Medulla oblongata (tissue), 1 donor: ENCODE measurements at regions not wholly inside any gene's neighbourhood (a gene's known extent, or its start where the extent isn't known, plus 50 kb on each side); places are given as distances from the start of the nearest gene placed in this dataset.

Source experiments
- DNase-seq: peaks from one replicate; pipeline ENCODE4 v3.0.0-alpha.2; 2015; ENCODE audit errors: extremely low spot score

DNA sequence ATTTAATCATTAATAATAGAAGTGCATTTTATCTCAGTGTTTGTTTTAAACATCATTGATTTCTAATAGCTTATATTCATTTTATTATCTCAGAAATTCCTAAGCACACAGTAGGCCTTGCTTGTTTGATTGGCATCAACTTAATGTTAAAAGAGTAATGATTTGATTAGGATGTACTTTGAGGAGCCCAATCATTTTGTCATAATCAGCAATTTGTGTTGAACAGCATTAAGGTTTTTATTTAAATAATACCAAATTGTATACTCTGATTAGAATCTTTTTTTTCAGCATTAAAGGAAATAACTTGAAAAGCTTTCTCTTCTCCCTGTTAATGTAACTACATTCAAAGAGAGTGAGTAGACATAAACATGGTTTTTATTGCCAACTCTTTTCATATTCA lies 2262.0 kb upstream of the TENM3 start:
- no peak for DNase-seq

DNA sequence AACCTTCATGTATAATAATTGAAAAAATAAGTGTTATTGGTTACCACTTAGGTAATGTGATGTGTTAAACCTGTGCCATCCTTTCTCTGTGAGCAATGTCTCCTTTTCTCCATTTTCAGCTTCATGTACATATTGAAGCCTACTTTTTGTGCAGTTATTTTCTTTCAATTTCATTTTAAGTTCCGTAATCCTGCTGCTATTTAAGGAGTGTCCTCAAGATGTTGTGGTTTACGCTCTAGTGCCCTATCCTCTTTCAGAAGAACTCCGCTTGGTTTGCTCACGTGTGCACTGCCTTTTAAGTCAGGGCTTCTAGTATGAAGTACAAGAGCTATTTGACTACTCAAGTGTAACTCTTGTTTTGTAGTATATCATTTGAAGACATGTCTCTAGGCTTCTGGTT lies 2253.2 kb upstream of the TENM3 start:
- DNase-seq: no peak

DNA sequence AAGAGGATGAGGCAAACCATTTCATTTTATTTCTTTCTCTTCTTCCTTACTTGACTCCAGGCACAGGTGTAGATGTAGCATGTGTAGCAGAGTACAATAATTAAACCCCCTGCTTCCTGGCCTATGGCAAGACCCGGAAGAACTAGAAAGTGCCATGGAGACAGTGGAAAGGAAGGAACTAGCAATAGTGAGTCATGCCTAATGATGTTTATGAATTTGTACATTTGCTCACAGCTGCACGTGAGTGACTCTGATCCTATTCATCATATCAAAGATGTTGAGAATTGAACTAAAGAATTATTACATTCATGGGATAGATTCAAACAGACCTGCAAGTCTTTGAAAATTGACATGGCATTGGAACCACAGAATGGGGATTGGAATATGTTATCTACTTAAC lies 2233.9 kb upstream of the TENM3 start:
- DNase-seq: no peak

DNA sequence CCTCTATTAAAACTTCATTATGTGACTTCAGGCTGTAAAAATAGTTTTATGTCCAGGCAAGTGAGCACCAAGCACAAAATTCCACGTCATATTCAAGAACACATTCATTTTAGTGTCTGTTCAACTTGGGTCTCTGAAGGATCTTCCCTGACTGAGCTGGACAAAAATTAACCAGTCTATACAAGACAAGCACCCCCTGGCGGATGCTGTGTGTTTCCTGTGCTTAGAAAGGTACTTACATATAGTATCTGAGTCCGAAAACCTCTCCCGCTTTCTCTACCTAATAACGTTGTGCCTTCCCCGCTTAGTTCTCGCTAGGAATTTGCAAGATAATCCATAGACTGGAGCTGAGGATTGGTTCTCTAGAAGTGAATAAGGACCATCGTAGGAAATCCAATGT lies 2214.5 kb upstream of the TENM3 start:
- DNase-seq: peak; percentile 60

DNA sequence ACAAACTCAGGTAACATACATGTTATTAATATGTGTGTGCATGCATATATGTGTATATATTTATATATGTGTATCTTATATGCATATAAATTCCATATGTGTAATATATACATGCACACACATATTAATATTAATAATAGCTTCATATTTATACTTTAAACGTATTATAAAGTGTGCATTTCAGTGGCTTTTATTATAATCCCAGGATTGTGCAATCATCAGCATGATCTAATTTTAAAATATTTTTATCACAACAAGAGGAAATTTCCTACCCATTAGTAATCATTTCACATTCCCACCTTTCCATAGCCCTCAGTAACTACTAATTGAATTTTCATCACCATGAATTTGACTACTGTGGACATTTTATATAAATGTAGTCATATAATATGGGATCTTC lies 2211.9 kb upstream of the TENM3 start:
- no peak for DNase-seq

DNA sequence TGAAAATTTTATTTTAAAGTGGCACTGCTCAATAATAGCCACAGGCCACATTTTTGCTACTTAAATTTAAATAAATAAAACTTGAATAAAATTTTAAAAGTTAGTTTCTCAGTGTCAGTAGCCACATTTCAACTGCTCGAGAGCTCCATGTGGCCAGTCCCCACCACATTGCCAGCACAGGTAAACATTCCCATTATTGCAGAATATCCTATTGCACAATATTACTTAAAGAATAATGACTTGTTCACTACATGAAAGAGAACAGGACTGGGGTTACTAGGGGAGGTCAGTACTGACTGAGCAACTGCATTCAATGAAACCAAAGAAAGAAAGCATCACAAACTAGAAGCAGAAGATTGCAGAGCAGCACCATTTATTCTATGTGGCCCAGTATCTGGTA lies 2201.6 kb upstream of the TENM3 start:
- DNase-seq: no peak

DNA sequence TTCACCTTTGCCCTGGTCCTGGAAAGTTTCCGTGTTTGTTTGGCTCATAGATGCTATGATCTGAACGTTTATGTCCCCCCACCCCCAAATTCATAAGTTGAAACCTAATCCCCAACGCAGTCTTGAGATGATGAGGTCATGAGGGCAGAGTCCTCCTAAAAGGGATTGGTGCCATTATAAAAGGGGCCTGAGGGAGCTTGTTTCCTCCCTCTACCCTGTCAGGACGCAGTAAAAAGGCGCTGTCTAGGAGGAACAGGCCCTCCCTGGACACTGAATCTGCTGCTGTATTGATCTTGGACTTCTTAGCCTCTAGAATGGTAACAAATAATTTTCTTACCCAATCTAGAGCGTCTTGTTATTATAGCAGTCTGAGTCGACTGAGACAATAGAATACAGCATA lies 2190.6 kb upstream of the TENM3 start:
- DNase-seq: no peak

DNA sequence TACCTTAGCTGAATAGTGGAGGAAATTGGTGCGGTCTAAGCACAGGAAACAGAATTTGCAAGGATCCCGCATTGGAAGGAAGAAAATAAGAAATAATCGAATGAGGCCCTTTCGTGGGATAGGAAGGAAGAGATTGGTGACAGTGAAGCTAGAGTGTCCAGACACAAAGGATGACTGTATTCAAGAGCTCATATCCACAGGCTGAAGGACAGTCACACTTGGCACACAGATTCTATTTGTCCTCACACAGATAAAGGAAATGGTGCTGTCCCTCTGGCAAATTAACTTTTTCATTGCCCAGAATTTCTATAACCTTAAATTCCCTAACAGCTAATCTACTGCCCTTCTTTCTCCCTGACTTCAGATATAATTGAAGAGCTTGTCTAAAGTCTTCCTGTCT lies 2188.9 kb upstream of the TENM3 start:
- peak; percentile 25 for DNase-seq

DNA sequence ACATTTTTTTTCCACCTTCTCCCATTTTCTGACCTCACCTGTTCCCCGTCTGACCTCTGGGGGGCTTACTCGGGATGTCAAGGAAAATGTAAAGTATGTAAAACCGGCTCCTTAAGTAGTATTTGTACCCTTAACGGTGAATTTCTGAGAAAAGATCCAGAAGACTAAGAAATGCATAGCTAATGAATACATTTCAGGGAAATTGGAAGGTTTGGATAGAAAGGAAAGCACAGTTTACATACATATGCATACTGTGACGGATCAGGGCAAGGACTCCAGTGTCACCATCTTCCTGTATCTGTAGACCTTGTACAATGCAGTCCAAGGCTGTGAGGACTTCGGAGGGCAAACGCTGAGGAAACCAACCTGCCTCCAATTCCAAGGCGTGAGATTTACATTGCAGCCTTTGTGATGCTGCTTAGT lies 2185.9 kb upstream of the TENM3 start:
- DNase-seq: no peak

DNA sequence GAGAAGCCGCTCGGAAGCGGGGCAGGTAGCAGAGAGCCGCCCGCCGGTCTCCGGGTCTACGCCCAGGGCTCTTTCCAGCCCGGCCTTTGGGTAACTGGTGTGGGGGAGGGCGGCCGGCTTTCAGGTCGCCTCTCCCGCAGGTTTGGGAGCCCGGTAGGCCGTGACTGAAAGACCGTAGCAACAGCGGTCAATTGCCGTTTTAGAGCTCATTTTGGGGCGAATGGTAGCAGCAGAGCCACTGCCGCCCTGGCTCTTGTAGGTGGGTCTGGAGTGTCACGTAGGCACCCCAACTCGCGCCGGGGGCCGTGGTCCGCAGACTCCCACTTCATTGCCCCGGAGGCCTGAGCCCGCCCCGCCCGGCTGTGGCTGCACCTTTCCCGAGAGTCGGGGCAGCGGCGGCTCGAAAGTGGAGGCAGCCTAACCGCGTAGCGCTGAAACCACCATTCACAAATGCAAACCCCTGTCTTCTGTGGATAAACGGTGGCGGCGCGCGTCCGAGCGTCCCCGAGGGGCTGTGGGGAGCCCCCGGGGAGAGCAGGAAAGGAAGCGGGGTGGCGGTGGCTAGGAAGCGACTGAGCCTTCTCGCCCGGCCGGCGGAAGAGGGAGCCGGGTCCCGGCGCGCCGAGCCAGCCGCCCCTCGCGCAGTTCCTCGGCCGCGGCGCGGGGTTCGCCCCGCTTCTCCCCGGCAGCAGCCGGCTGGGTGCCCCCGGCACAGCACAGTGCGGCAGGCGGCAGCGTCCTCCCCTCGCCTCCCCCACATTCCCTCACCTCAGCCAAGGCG lies 2185.1 kb upstream of the TENM3 start:
- DNase-seq: no peak

DNA sequence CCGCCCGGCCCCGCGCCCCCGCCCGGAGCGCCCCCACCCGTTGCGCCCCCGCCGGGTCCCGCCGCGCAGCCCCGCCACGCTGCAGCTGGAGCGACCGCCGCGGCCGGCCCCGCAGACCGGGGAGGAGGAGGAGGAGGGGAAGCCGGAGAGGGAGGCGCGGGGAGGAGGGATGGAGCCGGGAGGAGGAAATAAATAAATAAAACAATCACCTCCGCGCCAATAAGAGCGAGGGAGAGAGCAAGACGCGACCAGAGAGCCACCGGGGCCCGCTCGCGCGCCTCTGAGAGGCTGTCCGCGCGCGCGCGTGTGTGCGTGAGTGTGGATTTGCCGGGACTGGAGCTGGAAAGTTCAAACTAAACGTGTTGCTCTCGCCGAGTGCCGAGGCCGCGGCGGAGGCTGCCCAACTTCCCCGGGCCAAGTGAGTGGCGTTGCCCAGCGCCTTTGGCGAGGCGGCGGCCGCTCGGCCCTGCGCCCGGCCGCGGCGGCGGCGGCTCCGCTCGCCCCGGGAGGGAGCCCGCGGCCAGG lies 2184.4 kb upstream of the TENM3 start:
- DNase-seq: peak; percentile 42

DNA sequence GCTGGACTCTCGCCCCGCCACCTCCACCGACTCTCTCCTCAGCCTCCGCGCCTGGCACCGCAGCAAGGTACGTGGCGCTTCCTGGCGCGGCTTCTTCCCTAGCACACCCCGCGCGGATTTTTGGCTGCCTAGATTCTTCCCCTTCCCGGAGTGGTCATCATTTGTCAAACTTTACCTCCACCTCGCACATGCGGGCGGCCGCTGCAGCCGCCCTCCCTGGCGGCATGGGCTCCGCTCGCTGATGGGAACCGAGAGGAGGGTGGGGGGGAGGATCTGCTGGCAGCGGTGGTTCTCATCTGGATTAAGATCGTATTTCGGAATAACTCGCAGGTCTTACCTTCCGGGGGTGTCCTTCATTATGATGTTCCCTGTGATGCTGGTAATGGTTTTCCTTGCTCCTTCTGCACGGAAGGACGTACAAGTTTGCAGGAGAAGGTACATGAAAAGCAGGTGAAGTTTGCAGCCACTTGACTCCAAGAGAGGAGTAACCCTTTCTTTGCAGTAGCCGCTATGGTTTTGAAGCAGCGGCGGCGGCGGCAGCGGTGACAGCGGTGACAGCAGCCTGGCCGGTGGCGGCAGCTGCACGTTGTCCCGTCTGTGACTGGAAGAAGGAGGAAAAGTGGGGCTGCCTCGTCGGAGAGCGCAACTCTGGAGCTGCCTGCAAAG lies 2183.9 kb upstream of the TENM3 start:
- DNase-seq: no peak

DNA sequence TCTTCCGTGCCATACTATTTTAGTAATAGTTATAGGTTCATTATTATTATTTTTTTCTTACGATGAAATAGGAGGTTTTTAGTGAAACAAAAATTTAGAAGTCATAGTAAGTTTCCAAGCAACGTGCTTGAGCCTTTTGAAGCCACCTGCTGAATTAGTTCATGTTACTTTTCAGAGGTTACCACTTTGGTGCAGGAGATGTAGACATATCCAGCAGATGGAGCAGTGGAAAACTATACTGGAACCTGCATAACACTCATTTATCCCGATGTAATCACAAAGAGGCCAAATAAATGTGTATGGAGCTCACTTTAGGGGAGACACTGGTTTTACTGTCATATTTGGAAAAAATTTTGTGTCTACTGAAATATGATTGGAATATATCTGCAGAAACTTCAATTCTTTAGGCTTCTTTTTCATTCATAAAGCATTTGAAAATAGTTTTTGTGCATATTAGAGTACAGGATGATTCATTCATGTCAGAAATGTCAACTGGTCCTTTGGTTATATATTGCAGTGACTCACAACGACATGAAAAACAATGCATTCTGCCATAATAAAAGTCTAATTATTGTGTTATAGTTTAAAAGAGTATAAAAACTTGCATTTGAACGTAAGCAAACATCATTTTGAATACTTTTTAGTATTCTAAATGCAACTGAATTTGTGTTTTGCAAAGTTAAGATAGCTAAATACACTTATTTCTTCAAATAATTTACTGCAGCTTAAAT lies 2182.9 kb upstream of the TENM3 start:
- DNase-seq: peak; percentile 35

DNA sequence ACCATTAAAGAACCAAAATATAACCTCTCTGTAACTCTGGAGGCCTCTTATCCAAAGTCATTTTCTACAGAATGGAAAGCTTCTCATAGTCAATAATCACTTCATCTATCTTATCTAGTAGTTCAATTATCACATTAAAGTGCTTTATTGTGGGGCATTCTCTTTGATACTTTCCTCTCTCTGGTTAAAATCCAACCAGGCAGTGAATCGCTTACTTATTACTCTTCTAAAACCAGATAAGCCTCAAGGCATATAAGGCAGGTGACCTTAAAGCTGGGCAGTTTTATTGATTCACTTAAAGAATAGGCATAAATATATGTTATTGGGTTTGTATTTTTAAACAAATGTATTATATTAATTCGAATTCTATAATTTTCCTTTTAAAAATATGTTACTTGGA lies 2162.1 kb upstream of the TENM3 start:
- no peak for DNase-seq

DNA sequence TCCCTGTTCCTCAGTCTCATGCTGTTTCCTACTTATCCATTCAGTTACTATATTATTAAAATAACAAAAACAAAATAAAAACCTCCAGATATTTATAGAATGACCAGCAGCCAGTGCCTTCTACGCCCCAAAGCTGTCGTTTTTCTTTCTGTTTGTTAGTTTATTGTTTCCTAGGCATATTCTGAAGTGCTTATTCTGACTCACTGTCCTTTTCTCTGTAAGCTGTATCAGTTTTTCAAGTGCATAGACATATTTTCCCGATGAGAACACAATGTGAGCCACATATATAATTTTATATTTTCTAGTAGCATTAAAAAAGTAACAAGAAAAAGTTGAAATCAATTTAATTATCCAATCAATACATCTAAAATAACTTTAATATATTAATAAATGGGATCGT lies 2158.6 kb upstream of the TENM3 start:
- DNase-seq: no peak

DNA sequence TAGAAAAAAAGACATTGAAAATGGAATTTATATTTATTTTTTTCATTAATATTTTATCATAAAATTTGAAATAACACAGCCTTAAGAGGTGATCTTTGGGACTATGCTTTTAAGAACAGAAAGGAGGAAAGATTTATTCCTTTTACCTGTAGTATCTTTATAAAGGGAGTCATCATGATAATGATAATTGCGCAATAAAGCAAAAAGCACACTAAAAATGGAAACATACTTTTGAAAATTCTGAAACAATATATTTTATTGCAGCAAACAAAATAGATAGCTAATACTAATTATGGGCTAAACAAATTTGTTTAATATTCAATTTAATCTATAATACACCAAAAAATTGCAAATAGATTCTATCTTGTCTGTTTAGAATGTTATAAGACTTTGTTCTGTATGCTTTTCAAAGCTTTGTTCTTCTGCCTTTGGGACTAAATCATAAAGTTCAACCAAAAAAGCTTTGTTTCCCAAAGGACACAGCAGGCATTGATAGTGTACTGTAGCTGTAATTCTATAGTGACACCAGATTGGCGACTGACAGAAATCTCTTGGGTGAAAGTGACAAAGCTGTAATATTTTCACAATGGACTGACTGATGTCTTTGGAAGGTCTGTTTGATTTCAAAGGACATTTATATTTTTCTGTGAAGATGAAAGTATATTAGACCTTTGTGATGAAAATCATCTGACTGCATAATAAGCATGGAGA lies 2156.6 kb upstream of the TENM3 start:
- peak; percentile 56 for DNase-seq

DNA sequence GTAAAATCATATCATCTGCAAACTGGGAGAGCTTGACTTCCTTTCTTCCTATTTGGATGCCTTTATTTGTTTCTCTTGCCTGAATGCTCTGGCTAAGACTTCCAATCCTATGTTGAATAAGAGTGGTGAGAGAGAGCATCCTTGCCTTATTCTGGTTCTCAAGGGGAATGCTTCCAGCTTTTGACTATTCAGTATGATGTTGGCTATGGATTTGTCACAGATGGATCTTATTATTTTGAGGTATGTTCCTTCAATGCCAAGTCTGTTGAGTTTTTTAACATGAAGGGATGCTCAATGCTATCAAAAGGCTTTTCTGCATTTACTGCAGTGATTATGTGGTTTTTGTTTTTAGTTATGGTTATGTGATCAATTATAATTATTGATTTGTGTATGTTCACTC lies 2144.6 kb upstream of the TENM3 start:
- no peak for DNase-seq

DNA sequence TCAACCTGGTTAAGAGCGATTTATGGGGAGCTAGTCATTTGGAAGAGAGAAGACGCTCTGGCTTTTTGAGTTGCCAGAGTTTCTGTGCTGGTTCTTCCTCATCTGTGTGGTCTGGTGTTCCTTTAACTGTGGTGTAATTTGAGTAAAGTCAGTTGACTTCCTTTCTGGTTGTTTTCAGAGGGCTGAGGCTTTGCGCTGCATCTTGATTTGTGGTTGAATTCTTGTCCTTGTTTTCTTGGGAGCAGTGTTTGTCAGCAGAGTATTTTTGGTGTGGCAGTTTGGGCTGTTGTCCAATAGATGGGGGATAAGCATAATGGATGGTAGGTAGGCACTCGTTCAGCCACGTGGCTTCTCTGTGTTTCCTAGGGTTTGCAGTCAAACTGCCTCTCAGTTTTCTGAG lies 2143.2 kb upstream of the TENM3 start:
- peak; percentile 20 for DNase-seq

DNA sequence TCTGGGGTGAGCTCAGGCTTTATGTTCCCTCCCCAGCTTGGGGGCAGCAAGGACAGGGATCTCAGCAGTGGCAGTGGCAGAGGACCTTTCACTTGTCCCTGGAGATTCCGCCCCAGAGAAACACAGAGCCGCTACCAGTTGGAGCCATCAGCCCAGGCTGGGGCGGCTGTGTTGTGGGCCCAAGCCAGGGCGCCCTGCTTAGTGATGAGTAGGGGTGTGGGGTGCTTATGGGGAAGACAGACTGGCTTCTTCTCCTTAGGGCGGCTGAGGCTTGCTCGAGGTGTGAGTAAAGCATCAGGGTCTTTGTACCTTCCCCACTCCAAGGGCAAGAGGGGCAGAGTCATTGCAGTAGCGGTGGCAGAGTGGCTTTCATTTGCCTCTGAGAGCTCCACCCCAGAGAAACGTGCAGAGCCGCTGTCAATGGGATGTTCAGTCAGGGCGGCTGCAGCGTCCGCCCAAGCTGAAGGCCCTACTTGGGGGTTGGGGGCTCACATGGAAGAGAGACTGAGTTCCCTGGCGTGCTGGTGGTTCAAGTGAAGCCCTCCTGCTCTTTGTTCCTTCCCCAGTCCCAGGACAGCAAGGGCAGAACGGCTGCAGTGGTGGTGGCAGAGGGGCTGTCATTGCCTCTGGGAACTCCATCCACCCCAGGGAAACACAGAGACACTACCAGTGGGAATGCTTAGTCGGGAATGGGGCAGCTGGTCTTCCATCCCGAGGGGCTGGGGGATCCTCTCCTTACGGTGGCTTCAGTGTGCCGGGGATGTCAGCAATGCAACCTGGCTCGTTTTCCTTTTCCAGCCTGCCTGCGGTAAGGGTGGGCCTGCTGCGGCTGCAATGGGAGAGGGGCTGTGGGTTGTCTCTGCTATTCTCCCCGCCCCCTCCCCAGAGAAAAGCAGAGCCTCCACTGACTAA lies 2142.5 kb upstream of the TENM3 start:
- no peak for DNase-seq

DNA sequence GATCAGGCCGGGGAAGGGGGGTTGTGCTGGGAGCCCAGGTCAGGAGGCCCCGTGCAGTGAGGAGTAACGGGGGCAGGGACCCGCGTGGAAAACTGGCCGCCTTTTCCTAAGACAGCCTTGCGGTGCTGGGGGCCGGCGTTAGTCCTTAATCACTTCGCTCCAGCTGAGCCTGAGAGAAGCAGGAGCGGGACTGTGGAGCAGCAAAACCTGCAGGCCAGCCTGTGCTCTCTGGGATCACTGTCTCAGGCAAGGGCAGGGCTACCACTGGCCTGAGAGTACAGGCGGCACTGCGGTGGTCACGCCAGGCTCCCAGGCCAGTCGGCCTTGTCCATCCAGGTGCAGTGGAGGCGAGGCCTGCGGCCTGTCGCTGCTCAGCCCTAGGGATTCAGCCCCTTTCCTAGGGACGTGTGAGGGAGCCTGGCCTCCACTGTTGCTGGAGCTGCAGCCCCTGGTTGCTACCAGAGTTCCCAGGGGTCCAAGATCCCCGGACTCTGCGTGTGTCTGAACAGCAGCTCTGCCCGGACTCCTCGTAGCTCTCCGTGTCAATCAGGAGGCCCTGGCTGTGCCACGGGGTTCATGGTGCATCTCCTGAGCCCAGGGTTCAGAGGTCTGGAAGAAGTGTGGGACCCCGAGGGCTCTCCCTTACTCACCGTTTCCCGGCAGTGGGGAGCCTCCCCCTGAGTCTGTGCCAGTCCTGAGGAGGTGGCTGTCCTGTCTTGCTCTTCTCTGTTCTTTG lies 2141.7 kb upstream of the TENM3 start:
- DNase-seq: no peak
